H9 (cell line): ENCODE measurements at regions not wholly inside any gene's neighbourhood (a gene's known extent, or its start where the extent isn't known, plus 50 kb on each side); places are given as distances from the start of the nearest gene placed in this dataset.

Source experiments
- DNase-seq: peaks from one replicate; pipeline ENCODE4 v3.0.0-alpha.2; 2017
- H2AFZ ChIP-seq: one replicate; pipeline ENCODE4 v1.6.1; 2013; ENCODE audit warnings: mild to moderate bottlenecking, low read length, control low read depth, moderate library complexity
- H2AK5ac ChIP-seq: 2 replicates; pipeline ENCODE4 v1.6.1; 2013; ENCODE audit warnings: low read length, control low read depth, mixed read lengths; ENCODE audit not compliant: insufficient read length
- H2BK120ac ChIP-seq: one replicate; pipeline ENCODE4 v1.6.1; 2013; ENCODE audit warnings: low read depth, mild to moderate bottlenecking, low read length, control low read depth, inconsistent platforms; ENCODE audit not compliant: poor library complexity, severe bottlenecking
- H2BK12ac ChIP-seq: 2 replicates; pipeline ENCODE4 v1.6.1; 2013; ENCODE audit warnings: low read length, control low read depth, mixed read lengths, low read depth; ENCODE audit not compliant: insufficient read length
- H2BK15ac ChIP-seq: 2 replicates; pipeline ENCODE4 v1.6.1; 2013; ENCODE audit warnings: low read depth, low read length, control low read depth
- H2BK20ac ChIP-seq: one replicate; pipeline ENCODE4 v1.6.1; 2013; ENCODE audit warnings: low read depth, mild to moderate bottlenecking, low read length, control low read depth, inconsistent platforms; ENCODE audit not compliant: poor library complexity, severe bottlenecking
- H2BK5ac ChIP-seq: 2 replicates; pipeline ENCODE4 v1.6.1; 2013; ENCODE audit warnings: low read length, control low read depth, mixed read lengths; ENCODE audit not compliant: insufficient read length
- H3K14ac ChIP-seq: 2 replicates; pipeline ENCODE4 v1.6.1; 2013; ENCODE audit warnings: low read length, control low read depth; ENCODE audit not compliant: insufficient read depth
- H3K18ac ChIP-seq: 2 replicates; pipeline ENCODE4 v1.6.1; 2013; ENCODE audit warnings: low read depth, mild to moderate bottlenecking, mixed read lengths, low read length, control low read depth; ENCODE audit not compliant: insufficient read length
- H3K23ac ChIP-seq: 2 replicates; pipeline ENCODE4 v1.6.1; 2013; ENCODE audit warnings: low read length, control low read depth, mixed read lengths, low read depth; ENCODE audit not compliant: insufficient read length
- H3K23me2 ChIP-seq: 2 replicates; pipeline ENCODE4 v1.6.1; 2013; ENCODE audit warnings: low read depth, mild to moderate bottlenecking, mixed read lengths, low read length, control low read depth; ENCODE audit not compliant: insufficient read length, poor library complexity, severe bottlenecking
- H3K27ac ChIP-seq: 2 replicates; pipeline ENCODE4 v1.5.1; 2013; ENCODE audit warnings: low read length, control low read depth, mixed read lengths, low read depth; ENCODE audit not compliant: insufficient read length
- H3K27me3 ChIP-seq: 2 replicates; pipeline ENCODE4 v1.6.1; 2013; ENCODE audit warnings: low read length, control low read depth, inconsistent platforms; ENCODE audit not compliant: insufficient read depth
- H3K4ac ChIP-seq: 2 replicates; pipeline ENCODE4 v1.6.1; 2013; ENCODE audit warnings: low read depth, mild to moderate bottlenecking, control low read depth, inconsistent platforms, low read length, moderate library complexity
- H3K4me1 ChIP-seq: 2 replicates; pipeline ENCODE4 v1.6.1; 2013; ENCODE audit warnings: low read length, control low read depth, inconsistent platforms; ENCODE audit not compliant: insufficient read depth
- H3K4me2 ChIP-seq: 2 replicates; pipeline ENCODE4 v1.6.1; 2013; ENCODE audit warnings: low read length, control low read depth, mixed read lengths; ENCODE audit not compliant: insufficient read length, insufficient read depth
- H3K56ac ChIP-seq: 2 replicates; pipeline ENCODE4 v1.6.1; 2013; ENCODE audit warnings: low read depth, mild to moderate bottlenecking, mixed read lengths, low read length, control low read depth; ENCODE audit not compliant: insufficient read length
- H3K79me1 ChIP-seq: 2 replicates; pipeline ENCODE4 v1.6.1; 2013; ENCODE audit warnings: low read depth, mild to moderate bottlenecking, moderate library complexity, low read length, control low read depth, inconsistent platforms; ENCODE audit not compliant: insufficient read depth, poor library complexity, severe bottlenecking
- H3K79me2 ChIP-seq: 2 replicates; pipeline ENCODE4 v1.6.1; 2013; ENCODE audit warnings: low read length, control low read depth, inconsistent platforms; ENCODE audit not compliant: insufficient read depth
- H3K9ac ChIP-seq: 2 replicates; pipeline ENCODE4 v1.6.1; 2013; ENCODE audit warnings: low read length, control low read depth, mixed read lengths; ENCODE audit not compliant: insufficient read length; ENCODE audit errors: extremely low read depth
- H3K9me3 ChIP-seq: one replicate; pipeline ENCODE4 v1.6.1; 2013; ENCODE audit warnings: low read depth, low read length, inconsistent platforms; ENCODE audit not compliant: control insufficient read depth
- H3T11ph ChIP-seq: one replicate; pipeline ENCODE4 v1.6.1; 2013; ENCODE audit warnings: mild to moderate bottlenecking, low read length, control low read depth, inconsistent platforms
- H4K20me1 ChIP-seq: one replicate; pipeline ENCODE4 v1.6.1; 2013; ENCODE audit not compliant: control insufficient read depth, insufficient read length, insufficient read depth
- H4K5ac ChIP-seq: 2 replicates; pipeline ENCODE4 v1.6.1; 2013; ENCODE audit warnings: low read depth, mild to moderate bottlenecking, mixed read lengths, low read length, control low read depth; ENCODE audit not compliant: insufficient read length
- H4K8ac ChIP-seq: replicated peaks from 2 replicates; pipeline ENCODE4 v1.6.1; 2013; ENCODE audit warnings: low read length, control low read depth, mixed read lengths, low read depth; ENCODE audit not compliant: insufficient read length
- H4K91ac ChIP-seq: 2 replicates; pipeline ENCODE4 v1.6.1; 2013; ENCODE audit warnings: low read depth, mild to moderate bottlenecking, moderate library complexity, mixed read lengths, low read length, control low read depth; ENCODE audit not compliant: insufficient read length
- H3K27ac Mint-ChIP-seq, 3 experiments: 2 replicates in 2 of 3; 3 replicates in 1 of 3; pipeline ENCODE4 v1.8.0; 2020 to 2021; ENCODE audit warnings: mixed read lengths in 3 of 3, mild to moderate bottlenecking in 1 of 3, moderate library complexity in 1 of 3
- H3K27me3 Mint-ChIP-seq: 2 replicates; pipeline ENCODE4 v1.8.0; 2021; ENCODE audit warnings: low read depth, mild to moderate bottlenecking, moderate library complexity, mixed read lengths
- H3K36me3 Mint-ChIP-seq, 3 experiments: 2 replicates in 2 of 3; 3 replicates in 1 of 3; pipeline ENCODE4 v1.8.0; 2020 to 2021; ENCODE audit warnings: low read depth in 3 of 3, mixed read lengths in 3 of 3; ENCODE audit not compliant: insufficient read depth in 1 of 3
- H3K4me1 Mint-ChIP-seq, 2 experiments: 2 replicates each; pipeline ENCODE4 v1.8.0; 2020; ENCODE audit warnings: mixed read lengths in 2 of 2
- H3K4me3 Mint-ChIP-seq, 2 experiments: 2 replicates in 1 of 2; 3 replicates in 1 of 2; pipeline ENCODE4 v1.8.0; 2020 to 2021; ENCODE audit warnings: mild to moderate bottlenecking in 2 of 2, mixed read lengths in 2 of 2, moderate library complexity in 1 of 2
- H3K9me3 Mint-ChIP-seq, 2 experiments: 2 replicates in 1 of 2; 3 replicates in 1 of 2; pipeline ENCODE4 v1.8.0; 2020; ENCODE audit warnings: mild to moderate bottlenecking in 2 of 2, mixed read lengths in 2 of 2, moderate library complexity in 1 of 2
- WGBS: extraction: QIAGEN DNeasy Blood & Tissue Kit; methylation state at CpG from one replicate; pipeline ENCODE4 v1.1.7; 2013; ENCODE audit warnings: missing lambda C conversion rate, low lambda C conversion rate, mixed read lengths; ENCODE audit not compliant: insufficient read length; ENCODE audit errors: extremely low coverage; 5-methylcytosine and 5-hydroxymethylcytosine counted together
- TF ChIP-seq, protein P1 (sequence below): fragments of 200-600 bp; sonication (generic); conservative IDR thresholded peaks from 3 replicates; pipeline ENCODE4 v1.8.0; 2021; ENCODE audit warnings: antibody characterized with exemption, mild to moderate bottlenecking

DNA sequence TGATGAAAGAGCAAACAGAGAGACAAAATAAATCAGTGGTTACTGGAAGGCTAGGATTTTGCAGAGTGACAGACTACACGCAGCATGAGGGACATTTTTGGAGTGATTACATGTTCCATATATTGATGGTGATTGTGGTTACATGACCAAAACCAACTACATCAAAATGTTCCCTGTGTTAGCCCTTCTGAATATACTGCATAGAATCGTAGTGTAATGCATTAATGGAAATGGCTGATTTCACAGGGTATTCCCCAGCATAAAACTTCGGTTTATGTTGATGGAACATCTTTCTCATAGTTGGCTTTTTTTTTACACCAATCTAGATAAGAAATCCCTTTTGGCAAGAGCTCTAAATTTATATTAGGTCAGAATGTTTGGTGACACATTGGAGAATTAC is 191.3 kb upstream of the CMC1 start:
- TF ChIP-seq, protein P1, sequence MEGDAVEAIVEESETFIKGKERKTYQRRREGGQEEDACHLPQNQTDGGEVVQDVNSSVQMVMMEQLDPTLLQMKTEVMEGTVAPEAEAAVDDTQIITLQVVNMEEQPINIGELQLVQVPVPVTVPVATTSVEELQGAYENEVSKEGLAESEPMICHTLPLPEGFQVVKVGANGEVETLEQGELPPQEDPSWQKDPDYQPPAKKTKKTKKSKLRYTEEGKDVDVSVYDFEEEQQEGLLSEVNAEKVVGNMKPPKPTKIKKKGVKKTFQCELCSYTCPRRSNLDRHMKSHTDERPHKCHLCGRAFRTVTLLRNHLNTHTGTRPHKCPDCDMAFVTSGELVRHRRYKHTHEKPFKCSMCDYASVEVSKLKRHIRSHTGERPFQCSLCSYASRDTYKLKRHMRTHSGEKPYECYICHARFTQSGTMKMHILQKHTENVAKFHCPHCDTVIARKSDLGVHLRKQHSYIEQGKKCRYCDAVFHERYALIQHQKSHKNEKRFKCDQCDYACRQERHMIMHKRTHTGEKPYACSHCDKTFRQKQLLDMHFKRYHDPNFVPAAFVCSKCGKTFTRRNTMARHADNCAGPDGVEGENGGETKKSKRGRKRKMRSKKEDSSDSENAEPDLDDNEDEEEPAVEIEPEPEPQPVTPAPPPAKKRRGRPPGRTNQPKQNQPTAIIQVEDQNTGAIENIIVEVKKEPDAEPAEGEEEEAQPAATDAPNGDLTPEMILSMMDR, result no peak
- no peak overlapping the region for H3K23ac ChIP-seq
- no peak overlapping the region for H2AFZ ChIP-seq
- H3K27me3 ChIP-seq, result no peaks in the 10 kb centered on the region
- H3K14ac ChIP-seq, result no peak overlapping the region
- H2BK5ac ChIP-seq, result no peak overlapping the region
- H3K4me3 Mint-ChIP-seq, result no peak overlapping the region
- H2BK12ac ChIP-seq, result no peak overlapping the region
- H3K4ac ChIP-seq, result no peak overlapping the region
- H3K9ac ChIP-seq, result no peak overlapping the region
- H3K56ac ChIP-seq, result no peak overlapping the region
- H4K20me1 ChIP-seq, result no peaks in the 10 kb centered on the region
- H4K5ac ChIP-seq, result no peak overlapping the region
- H2BK120ac ChIP-seq, result no peak overlapping the region
- H3K27me3 Mint-ChIP-seq, result no peaks in the 10 kb centered on the region
- no peaks in the 10 kb centered on the region for H3K4me1 ChIP-seq
- no CpG with 5 or more reads among the region's 3 CpGs for WGBS
- H2BK15ac ChIP-seq, result no peak overlapping the region
- no peak overlapping the region for H3K27ac ChIP-seq
- H3K18ac ChIP-seq, result no peak overlapping the region
- no peaks in the 10 kb centered on the region for H3K9me3 ChIP-seq
- H4K8ac ChIP-seq, result no peak overlapping the region
- no peak overlapping the region for H3K27ac Mint-ChIP-seq
- H2BK20ac ChIP-seq, result no peak overlapping the region
- H3K4me2 ChIP-seq, result no peak overlapping the region
- H3K4me1 Mint-ChIP-seq, result peaks cover 22 to 29% of the 10 kb centered on the region in 2 experiments
- no peak for DNase-seq
- H3K36me3 Mint-ChIP-seq, result peaks cover 0 to 4% (median 0%) of the 10 kb centered on the region in 3 experiments; a peak in 1 of 7 replicates
- no peaks in the 10 kb centered on the region for H3K9me3 Mint-ChIP-seq
- no peak overlapping the region for H2AK5ac ChIP-seq
- H3T11ph ChIP-seq, result no peak overlapping the region
- H4K91ac ChIP-seq, result no peak overlapping the region
- H3K79me2 ChIP-seq, result no peaks in the 10 kb centered on the region
- no peaks in the 10 kb centered on the region for H3K23me2 ChIP-seq
- H3K79me1 ChIP-seq, result no peaks in the 10 kb centered on the region
